Skin of body (tissue), 1 donor: ENCODE measurements at regions not wholly inside any gene's neighbourhood (a gene's known extent, or its start where the extent isn't known, plus 50 kb on each side); places are given as distances from the start of the nearest gene placed in this dataset.
"Not testable (repeated sequence)": the region's sequence is repeated elsewhere in the genome, so short reads cannot be mapped to it uniquely, and the experiment has no call there.

Source experiments
- DNase-seq: peaks from one replicate; lab custom pipeline; 2025; lab: John Stamatoyannopoulos, UW

- DNase-seq, result no peak
Measured at GRCh38 chr2:163121483-163121882, 282.9 kb upstream of the KCNH7 start.

GRCh38 chr2:163119966-163120365 lies 281.4 kb upstream of the KCNH7 start:
- DNase-seq, result no peak

- DNase-seq, result no peak
Measured at GRCh38 chr2:163086940-163087339, 248.4 kb upstream of the KCNH7 start.

- DNase-seq, result not testable (repeated sequence)
Measured at GRCh38 chr2:163085366-163086024, 246.9 kb upstream of the KCNH7 start.

- no peak for DNase-seq
Measured at GRCh38 chr2:163081754-163082153, 243.2 kb upstream of the KCNH7 start.

- no peak for DNase-seq
Measured at GRCh38 chr2:163077241-163077640, 238.7 kb upstream of the KCNH7 start.

GRCh38 chr2:163066085-163066484 lies 227.5 kb upstream of the KCNH7 start:
- no peak for DNase-seq

- DNase-seq, result no peak
Measured at GRCh38 chr2:163062524-163062923, 224.0 kb upstream of the KCNH7 start.

GRCh38 chr2:163046615-163047014 lies 208.0 kb upstream of the KCNH7 start:
- no peak for DNase-seq

GRCh38 chr2:163045830-163046229 lies 207.3 kb upstream of the KCNH7 start:
- DNase-seq, result no peak

- DNase-seq, result no peak
Measured at GRCh38 chr2:163044114-163044513, 205.5 kb upstream of the KCNH7 start.

- no peak for DNase-seq
Measured at GRCh38 chr2:163043201-163043600, 204.6 kb upstream of the KCNH7 start.

- no peak for DNase-seq
Measured at GRCh38 chr2:163039266-163039665, 200.7 kb upstream of the KCNH7 start.

GRCh38 chr2:163028807-163029206 lies 190.2 kb upstream of the KCNH7 start:
- DNase-seq, result no peak

- not testable (repeated sequence) for DNase-seq
Measured at GRCh38 chr2:163026136-163026775, 187.7 kb upstream of the KCNH7 start.

- not testable (repeated sequence) for DNase-seq
Measured at GRCh38 chr2:163016882-163017281, 178.3 kb upstream of the KCNH7 start.

GRCh38 chr2:163011000-163011399 lies 172.4 kb upstream of the KCNH7 start:
- no peak for DNase-seq

- no peak for DNase-seq
Measured at GRCh38 chr2:163008642-163009041, 170.1 kb upstream of the KCNH7 start.

- DNase-seq, result no peak
Measured at GRCh38 chr2:162994718-162995117, 156.2 kb upstream of the KCNH7 start.

GRCh38 chr2:162992828-162993227 lies 154.3 kb upstream of the KCNH7 start:
- DNase-seq, result no peak

GRCh38 chr2:162989507-162989906 lies 150.9 kb upstream of the KCNH7 start:
- DNase-seq, result no peak

- DNase-seq, result no peak
Measured at GRCh38 chr2:162974771-162975170, 136.2 kb upstream of the KCNH7 start.

GRCh38 chr2:162972383-162972782 lies 133.8 kb upstream of the KCNH7 start:
- DNase-seq, result no peak
